GM10266 (cell line): ENCODE measurements at regions not wholly inside any gene's neighbourhood (a gene's known extent, or its start where the extent isn't known, plus 50 kb on each side); places are given as distances from the start of the nearest gene placed in this dataset.

Source experiments
- DNase-seq: peaks from one replicate; pipeline ENCODE4 v3.0.0; 2012; ENCODE audit errors: extremely low spot score
- TF ChIP-seq, protein P1 (sequence below): IDR thresholded peaks from 2 replicates; pipeline ENCODE4 v1.5.1; 2012; ENCODE audit warnings: mild to moderate bottlenecking, low read depth; ENCODE audit not compliant: control insufficient read depth, insufficient read depth; ENCODE audit errors: missing control alignments

- DNase-seq = no peak
- TF ChIP-seq, protein P1, sequence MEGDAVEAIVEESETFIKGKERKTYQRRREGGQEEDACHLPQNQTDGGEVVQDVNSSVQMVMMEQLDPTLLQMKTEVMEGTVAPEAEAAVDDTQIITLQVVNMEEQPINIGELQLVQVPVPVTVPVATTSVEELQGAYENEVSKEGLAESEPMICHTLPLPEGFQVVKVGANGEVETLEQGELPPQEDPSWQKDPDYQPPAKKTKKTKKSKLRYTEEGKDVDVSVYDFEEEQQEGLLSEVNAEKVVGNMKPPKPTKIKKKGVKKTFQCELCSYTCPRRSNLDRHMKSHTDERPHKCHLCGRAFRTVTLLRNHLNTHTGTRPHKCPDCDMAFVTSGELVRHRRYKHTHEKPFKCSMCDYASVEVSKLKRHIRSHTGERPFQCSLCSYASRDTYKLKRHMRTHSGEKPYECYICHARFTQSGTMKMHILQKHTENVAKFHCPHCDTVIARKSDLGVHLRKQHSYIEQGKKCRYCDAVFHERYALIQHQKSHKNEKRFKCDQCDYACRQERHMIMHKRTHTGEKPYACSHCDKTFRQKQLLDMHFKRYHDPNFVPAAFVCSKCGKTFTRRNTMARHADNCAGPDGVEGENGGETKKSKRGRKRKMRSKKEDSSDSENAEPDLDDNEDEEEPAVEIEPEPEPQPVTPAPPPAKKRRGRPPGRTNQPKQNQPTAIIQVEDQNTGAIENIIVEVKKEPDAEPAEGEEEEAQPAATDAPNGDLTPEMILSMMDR = no peak
Observed at GRCh38 chr7:81284576-81284975, 365.7 kb upstream of the SEMA3C start.

DNA sequence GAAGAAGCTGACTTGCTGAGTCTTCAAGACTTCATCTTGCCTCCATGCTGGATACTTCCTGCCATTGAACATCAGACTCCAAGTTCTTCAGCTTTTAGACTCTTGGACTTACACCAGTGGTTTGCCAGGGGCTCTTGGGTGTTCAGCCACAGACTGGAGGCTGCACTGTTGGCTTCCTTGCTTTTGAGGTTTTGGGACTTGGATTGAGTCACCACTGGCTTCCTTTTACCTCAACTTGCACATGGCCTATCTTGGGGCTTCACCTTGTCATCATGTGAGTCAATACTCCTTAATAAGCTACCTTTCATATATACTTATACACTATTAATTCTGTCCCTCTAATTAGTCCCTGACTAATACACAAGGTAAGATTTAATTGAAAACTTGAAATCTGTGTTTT, 361.7 kb upstream of the SEMA3C start:
- TF ChIP-seq, protein P1 = no peak
- no peak for DNase-seq

DNA sequence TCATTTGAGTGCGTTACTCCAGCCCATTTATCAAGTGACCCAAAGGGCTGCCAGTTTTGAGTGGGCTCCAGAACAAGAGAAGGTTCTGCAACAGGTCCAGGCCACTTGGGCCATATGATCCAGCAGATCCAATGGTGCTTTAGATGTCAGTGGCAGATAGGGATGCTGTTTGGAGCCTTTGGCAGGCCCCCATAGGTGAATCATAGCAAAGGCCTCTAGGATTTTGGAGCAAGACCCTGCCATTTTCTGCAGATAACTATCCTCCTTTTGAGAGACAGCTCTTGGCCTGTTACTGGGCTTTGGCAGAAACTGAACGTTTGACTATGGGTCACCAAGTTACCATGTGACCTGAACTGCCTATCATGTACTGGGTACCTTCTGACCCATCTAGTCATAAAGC, 358.8 kb upstream of the SEMA3C start:
- no peak for DNase-seq
- TF ChIP-seq, protein P1 = no peak

- TF ChIP-seq, protein P1 = no peak
- DNase-seq = no peak
Observed at GRCh38 chr7:81273601-81274397, 354.9 kb upstream of the SEMA3C start.

- TF ChIP-seq, protein P1 = no peak
- no peak for DNase-seq
Observed at GRCh38 chr7:81272176-81272575, 353.3 kb upstream of the SEMA3C start.

- DNase-seq = no peak
- TF ChIP-seq, protein P1 = no peak
Observed at GRCh38 chr7:81268551-81268950, 349.7 kb upstream of the SEMA3C start.

DNA sequence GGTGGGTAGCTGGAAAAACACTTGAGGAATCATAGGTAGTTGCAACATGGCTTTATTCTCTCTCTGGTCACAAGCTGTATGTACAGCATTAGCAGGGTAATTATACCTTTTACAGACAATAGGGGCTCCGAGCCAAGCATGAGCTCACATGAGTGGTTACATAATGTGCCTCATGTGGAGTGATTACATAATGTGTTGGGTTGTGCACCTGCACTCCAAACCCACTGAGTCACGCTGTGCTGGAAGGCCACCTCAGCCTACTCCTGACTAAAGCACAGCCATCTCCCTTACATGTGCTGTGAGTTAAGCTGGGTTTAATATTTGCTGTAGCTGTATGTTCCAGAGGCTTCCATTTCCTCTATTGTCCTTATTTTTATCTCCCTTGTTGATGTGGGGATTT, 348.7 kb upstream of the SEMA3C start:
- DNase-seq = no peak
- TF ChIP-seq, protein P1 = no peak
